ENCODE measurements at regions not wholly inside any gene's neighbourhood (a gene's known extent, or its start where the extent isn't known, plus 50 kb on each side); places are given as distances from the start of the nearest gene placed in this dataset.

GRCh38 chr15:67906382-67906781 is 66.5 kb upstream of the RNU6-1 start:
- ChIA-PET CTCF (no interaction called here), POLR2A (no interaction called here)

GRCh38 chr15:67907184-67907723 is 67.4 kb upstream of the RNU6-1 start:
- ChIA-PET POLR2A (no interaction called here), CTCF (no interaction called here)
- Histone ChIP-seq H3K4me3 (ENCODE audit: low read depth, low read length) (no peak overlapping the region), H3K4me1 (ENCODE audit: control insufficient read depth, insufficient read depth, low read length) (no peaks in the 10 kb centered on the region), H3K27ac (ENCODE audit: extremely low read depth, low read depth, low read length) (no peak overlapping the region), H3K9me3 (ENCODE audit: control insufficient read depth, insufficient read depth, low read depth, low read length) (no peaks in the 10 kb centered on the region; the same call in 1 of the 2 replicates), H3K36me3 (ENCODE audit: control insufficient read depth in 2 of 2, insufficient read depth in 1 of 2, low read length in 2 of 2) (no peaks in the 10 kb centered on the region)
- TF ChIP-seq KLF16 (tag by site-specific recombination; IDR thresholded peaks at IDR 0.05) (no peak), KLF17 (tag by site-specific recombination; IDR thresholded peaks at IDR 0.05) (no peak), SP2 (tag by site-specific recombination; IDR thresholded peaks at IDR 0.05) (no peak), ZFP69B (tag by site-specific recombination; IDR thresholded peaks at IDR 0.05) (no peak), ZNF138 (tag by site-specific recombination; IDR thresholded peaks at IDR 0.05; ENCODE audit: borderline replicate concordance) (no peak)

More at GRCh38 chr15:67906382-67906781, 66.5 kb upstream of the RNU6-1 start:
- no peak overlapping the region for H3K27ac ChIP-seq (ENCODE audit: extremely low read depth, low read depth, low read length)
- no peak for TF ChIP-seq ZNF623 (tag by site-specific recombination; IDR thresholded peaks at IDR 0.05)
- TF ChIP-seq ZNF302 (tag by site-specific recombination; IDR thresholded peaks at IDR 0.05; ENCODE audit: low read depth): no peak
- TF ChIP-seq ZNF692 (tag by site-specific recombination; IDR thresholded peaks at IDR 0.05): 0 out of 2 replicates have a peak, but pooled peaks have one; percentile 30
- no peak for TF ChIP-seq SP3 (tag by site-specific recombination; IDR thresholded peaks at IDR 0.05)
- no peak for TF ChIP-seq ZNF341 (tag by site-specific recombination; IDR thresholded peaks at IDR 0.05; ENCODE audit: low read depth)
- no peak for TF ChIP-seq BCL11A (tag by site-specific recombination; IDR thresholded peaks at IDR 0.05; ENCODE audit: low read depth)
- no peaks in the 10 kb centered on the region for H3K36me3 ChIP-seq (ENCODE audit: control insufficient read depth in 2 of 2, insufficient read depth in 1 of 2, low read length in 2 of 2)
- H3K9me3 ChIP-seq (ENCODE audit: control insufficient read depth, insufficient read depth, low read depth, low read length): no peaks in the 10 kb centered on the region; the same call in 1 of the 2 replicates
- H3K4me3 ChIP-seq (ENCODE audit: low read depth, low read length): no peak overlapping the region
- H3K4me1 ChIP-seq (ENCODE audit: control insufficient read depth, insufficient read depth, low read length): no peaks in the 10 kb centered on the region

GRCh38 chr15:67908756-67909155 is 68.9 kb upstream of the RNU6-1 start:
- Histone ChIP-seq H3K4me3 (ENCODE audit: low read depth, low read length) (no peak overlapping the region), H3K27ac (ENCODE audit: extremely low read depth, low read depth, low read length) (no peak overlapping the region), H3K4me1 (ENCODE audit: control insufficient read depth, insufficient read depth, low read length) (no peaks in the 10 kb centered on the region), H3K36me3 (ENCODE audit: control insufficient read depth in 2 of 2, insufficient read depth in 1 of 2, low read length in 2 of 2) (no peaks in the 10 kb centered on the region), H3K9me3 (ENCODE audit: control insufficient read depth, insufficient read depth, low read depth, low read length) (no peaks in the 10 kb centered on the region; the same call in 1 of the 2 replicates)
- TF ChIP-seq ZFP37 (tag by site-specific recombination; IDR thresholded peaks at IDR 0.05): no peak
- TF ChIP-seq ZBTB6 (tag by site-specific recombination; IDR thresholded peaks at IDR 0.05): no peak
- no peak for TF ChIP-seq ZNF747 (tag by site-specific recombination; IDR thresholded peaks at IDR 0.05)
- no peak for TF ChIP-seq ZNF596 (tag by site-specific recombination; IDR thresholded peaks at IDR 0.05)
- TF ChIP-seq ZNF571 (tag by site-specific recombination; IDR thresholded peaks at IDR 0.05): no peak
- no peak for TF ChIP-seq ZNF146 (tag by site-specific recombination; IDR thresholded peaks at IDR 0.05)
- TF ChIP-seq ZNF2 (tag by site-specific recombination; IDR thresholded peaks at IDR 0.05): no peak
- TF ChIP-seq ZNF639 (tag by site-specific recombination; IDR thresholded peaks at IDR 0.05): no peak
- TF ChIP-seq TRIM28 (IDR thresholded peaks at IDR 0.05; ENCODE audit: borderline replicate concordance, low read length): no peak
- TF ChIP-seq PRDM6 (tag by site-specific recombination; IDR thresholded peaks at IDR 0.05): no peak
- no peak for TF ChIP-seq WT1 (tag by site-specific recombination; IDR thresholded peaks at IDR 0.05)
- TF ChIP-seq SP3 (tag by site-specific recombination; IDR thresholded peaks at IDR 0.05): no peak
- TF ChIP-seq SETDB1 (IDR thresholded peaks at IDR 0.05; ENCODE audit: insufficient read length, low read length): no peak
- TF ChIP-seq KLF1 (tag by site-specific recombination; IDR thresholded peaks at IDR 0.05): no peak
- TF ChIP-seq TCF7L2 (IDR thresholded peaks at IDR 0.05; ENCODE audit: borderline replicate concordance, low read depth, low read length): no peak
- no peak for TF ChIP-seq YY2 (tag by site-specific recombination; IDR thresholded peaks at IDR 0.05)
- ChIA-PET POLR2A (no interaction called here), CTCF (interaction anchor here (0.5 kb wide), 1 partner anchor 251 kb away, joined by 3 read pairs; no protein-coding TSS in a partner anchor)

Data from HEK293 (cell line).